T-helper 2 cell treated with Interferon-gamma antibody and Interleukin-4, amounts not matched to agents 5 μg/mL and 100 μg/mL, for 36 hours (primary cell): ENCODE measurements at regions not wholly inside any gene's neighbourhood (a gene's known extent, or its start where the extent isn't known, plus 50 kb on each side); places are given as distances from the start of the nearest gene placed in this dataset.
"Not testable (repeated sequence)": the region's sequence is repeated elsewhere in the genome, so short reads cannot be mapped to it uniquely, and the experiment has no call there.

ENCODE experiments used
- DNase-seq: peaks from one replicate; pipeline ENCODE4 v3.0.0; 2021; ENCODE audit warnings: low spot score
- H3K27ac Mint-ChIP-seq: one replicate; pipeline ENCODE4 v1.8.0; 2021; ENCODE audit warnings: mild to moderate bottlenecking, mixed read lengths
- H3K27me3 Mint-ChIP-seq: one replicate; pipeline ENCODE4 v1.8.0; 2021; ENCODE audit warnings: low read depth, mixed read lengths
- H3K36me3 Mint-ChIP-seq: one replicate; pipeline ENCODE4 v1.8.0; 2021; ENCODE audit warnings: low read depth, mixed read lengths
- H3K4me1 Mint-ChIP-seq: one replicate; pipeline ENCODE4 v1.8.0; 2021; ENCODE audit warnings: low read depth, mixed read lengths
- H3K4me3 Mint-ChIP-seq: one replicate; pipeline ENCODE4 v1.8.0; 2022; ENCODE audit warnings: mild to moderate bottlenecking, moderate library complexity, mixed read lengths
- H3K9me3 Mint-ChIP-seq: one replicate; pipeline ENCODE4 v1.8.0; 2021; ENCODE audit warnings: mixed read lengths

DNA sequence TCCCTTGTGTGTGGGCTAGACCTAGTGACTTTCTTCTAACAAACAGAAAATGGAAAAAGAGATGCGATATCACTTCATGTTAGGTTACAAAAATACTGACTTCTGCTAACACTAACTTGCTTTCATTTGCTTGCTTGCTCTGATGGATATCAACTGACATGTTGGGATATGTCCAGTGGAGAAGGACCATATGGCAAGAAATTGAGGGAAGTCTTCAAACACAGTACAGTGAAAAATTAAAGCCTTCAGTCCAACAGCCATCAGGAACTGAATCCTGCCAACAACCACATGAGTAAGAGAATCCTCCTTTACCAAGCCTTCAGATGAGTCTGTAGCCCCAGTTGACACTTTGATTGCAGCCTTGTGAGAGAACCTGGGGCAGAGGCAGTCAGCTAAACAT is 143.9 kb downstream of the MAIP1 start:
- H3K4me1 Mint-ChIP-seq: no peaks in the 10 kb centered on the region
- no peak for DNase-seq
- no peaks in the 10 kb centered on the region for H3K36me3 Mint-ChIP-seq
- H3K27me3 Mint-ChIP-seq: peaks cover 23% of the 10 kb centered on the region
- H3K27ac Mint-ChIP-seq: no peak overlapping the region
- no peak overlapping the region for H3K4me3 Mint-ChIP-seq
- H3K9me3 Mint-ChIP-seq: no peaks in the 10 kb centered on the region

- Mint-ChIP-seq H3K36me3 (no peaks in the 10 kb centered on the region), H3K27me3 (peaks cover 24% of the 10 kb centered on the region), H3K27ac (no peak overlapping the region), H3K9me3 (no peaks in the 10 kb centered on the region), H3K4me3 (no peak overlapping the region), H3K4me1 (no peaks in the 10 kb centered on the region)
- no peak for DNase-seq
These were observed 144.6 kb downstream of the MAIP1 start for GRCh38 chr2:200100027-200100426.

DNA sequence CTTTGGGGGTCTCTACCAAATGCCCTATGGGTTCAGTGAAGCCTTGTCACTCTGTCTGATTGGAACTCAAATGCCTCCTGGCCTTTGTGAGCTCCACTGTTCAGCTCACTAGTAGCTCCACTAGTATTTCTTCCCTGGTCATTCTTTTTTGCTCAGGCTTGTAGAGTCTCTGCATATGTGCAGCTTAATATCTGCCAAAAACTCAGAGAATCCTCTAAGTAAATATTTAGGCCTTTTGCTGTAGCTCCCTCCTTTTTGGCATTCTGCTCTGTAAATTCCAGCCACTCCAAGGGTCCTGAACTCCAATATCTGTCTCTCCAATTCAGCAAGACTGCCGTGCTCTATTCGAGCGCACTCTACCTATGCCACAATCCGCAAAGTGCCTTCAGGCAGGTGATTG is 146.5 kb downstream of the MAIP1 start:
- Mint-ChIP-seq H3K4me3 (no peak overlapping the region), H3K36me3 (no peaks in the 10 kb centered on the region), H3K9me3 (no peaks in the 10 kb centered on the region), H3K27ac (no peak overlapping the region), H3K4me1 (no peaks in the 10 kb centered on the region), H3K27me3 (peaks cover 24% of the 10 kb centered on the region)
- DNase-seq: no peak

GRCh38 chr2:200102971-200103370 is 147.6 kb downstream of the MAIP1 start:
- H3K4me1 Mint-ChIP-seq: no peaks in the 10 kb centered on the region
- no peak for DNase-seq
- H3K4me3 Mint-ChIP-seq: no peak overlapping the region
- no peak overlapping the region for H3K27ac Mint-ChIP-seq
- peaks cover 27% of the 10 kb centered on the region for H3K27me3 Mint-ChIP-seq
- no peaks in the 10 kb centered on the region for H3K36me3 Mint-ChIP-seq
- no peaks in the 10 kb centered on the region for H3K9me3 Mint-ChIP-seq

DNA sequence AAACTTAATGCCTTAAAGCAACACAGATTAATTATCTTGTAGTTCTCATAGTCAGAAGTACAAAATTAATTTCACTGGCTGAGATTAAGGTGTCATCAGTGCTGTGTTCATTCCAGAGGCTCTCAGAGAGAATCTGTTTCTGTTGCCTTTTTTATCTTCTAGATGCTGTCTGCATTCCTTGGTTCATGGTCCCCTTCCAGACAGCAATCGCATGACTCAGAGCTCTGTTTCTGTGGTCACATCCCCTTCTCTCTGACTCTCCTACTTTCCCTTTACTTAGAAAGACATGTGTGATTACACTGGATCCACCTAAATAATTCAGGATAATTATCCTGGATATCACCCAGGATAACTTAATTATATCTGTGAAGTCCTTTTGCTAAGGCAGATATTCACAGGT is 148.6 kb downstream of the MAIP1 start:
- Mint-ChIP-seq H3K27me3 (peaks cover 27% of the 10 kb centered on the region), H3K36me3 (no peaks in the 10 kb centered on the region), H3K4me3 (no peak overlapping the region), H3K9me3 (no peaks in the 10 kb centered on the region), H3K4me1 (no peaks in the 10 kb centered on the region), H3K27ac (no peak overlapping the region)
- no peak for DNase-seq

GRCh38 chr2:200107514-200108217 is 152.3 kb downstream of the MAIP1 start:
- Mint-ChIP-seq H3K4me1 (no peaks in the 10 kb centered on the region), H3K9me3 (no peaks in the 10 kb centered on the region), H3K4me3 (no peak overlapping the region), H3K27ac (no peak overlapping the region), H3K27me3 (peaks cover 14% of the 10 kb centered on the region), H3K36me3 (no peaks in the 10 kb centered on the region)
- no peak for DNase-seq

GRCh38 chr2:200109421-200109820 is 154.0 kb downstream of the MAIP1 start:
- Mint-ChIP-seq H3K4me1 (peaks cover 3% of the 10 kb centered on the region), H3K9me3 (peaks cover 5% of the 10 kb centered on the region), H3K27ac (no peak overlapping the region), H3K36me3 (no peaks in the 10 kb centered on the region), H3K4me3 (no peak overlapping the region), H3K27me3 (peaks cover 5% of the 10 kb centered on the region)
- no peak for DNase-seq

DNA sequence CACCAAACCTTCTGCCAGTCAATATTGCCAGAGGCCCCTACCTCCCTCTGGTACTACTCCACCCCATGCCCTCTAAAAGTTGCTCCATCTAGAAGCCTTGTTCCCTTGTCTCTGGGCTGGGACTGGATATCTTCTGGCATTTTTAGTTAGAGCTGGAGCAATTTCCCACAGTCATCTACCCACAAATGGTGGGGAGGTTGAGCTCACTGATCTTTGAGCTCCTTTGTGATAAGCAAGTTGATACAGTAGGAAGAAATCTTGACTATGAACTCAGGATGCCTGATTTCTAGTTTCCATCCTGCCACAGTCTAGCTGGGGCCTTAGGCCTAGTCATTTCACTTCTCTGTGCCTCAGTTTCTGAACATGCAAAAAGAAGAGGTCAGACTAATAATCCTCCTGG is 155.0 kb downstream of the MAIP1 start:
- H3K27ac Mint-ChIP-seq: no peak overlapping the region
- peaks cover 5% of the 10 kb centered on the region for H3K9me3 Mint-ChIP-seq
- DNase-seq: no peak
- H3K4me3 Mint-ChIP-seq: no peak overlapping the region
- no peaks in the 10 kb centered on the region for H3K36me3 Mint-ChIP-seq
- H3K27me3 Mint-ChIP-seq: peaks cover 8% of the 10 kb centered on the region
- peaks cover 3% of the 10 kb centered on the region for H3K4me1 Mint-ChIP-seq

GRCh38 chr2:200113016-200113799 is 157.8 kb downstream of the MAIP1 start:
- H3K27ac Mint-ChIP-seq, H3K4me3 Mint-ChIP-seq, H3K9me3 Mint-ChIP-seq, H3K36me3 Mint-ChIP-seq, H3K4me1 Mint-ChIP-seq, DNase-seq: not testable (repeated sequence)
- peaks cover 14% of the 10 kb centered on the region for H3K27me3 Mint-ChIP-seq

GRCh38 chr2:200119236-200119635 is 163.9 kb downstream of the MAIP1 start:
- H3K27me3 Mint-ChIP-seq: peaks cover 20% of the 10 kb centered on the region
- H3K4me3 Mint-ChIP-seq: no peak overlapping the region
- H3K4me1 Mint-ChIP-seq: no peaks in the 10 kb centered on the region

DNA sequence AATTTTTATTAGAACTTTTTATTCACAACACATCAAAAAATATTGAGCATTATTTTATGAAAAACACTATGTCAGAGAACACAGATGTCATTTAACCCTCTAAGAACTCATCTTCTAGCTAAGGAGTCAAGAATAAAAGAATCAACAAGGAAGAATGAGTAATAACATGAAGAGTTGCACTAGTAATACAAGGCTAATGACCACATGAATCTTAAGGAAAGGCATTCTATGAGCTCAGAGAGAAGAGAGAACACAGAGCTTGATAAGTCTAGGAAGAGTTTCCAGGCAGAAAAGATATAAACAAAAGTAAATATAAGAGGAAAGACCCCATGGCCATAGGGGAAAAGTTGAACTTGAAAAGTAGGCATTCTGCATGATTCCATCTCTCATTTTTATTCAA is 166.5 kb downstream of the MAIP1 start:
- Mint-ChIP-seq H3K4me1 (no peaks in the 10 kb centered on the region), H3K27ac (no peak overlapping the region), H3K4me3 (no peak overlapping the region), H3K27me3 (peaks cover 10% of the 10 kb centered on the region), H3K9me3 (no peaks in the 10 kb centered on the region), H3K36me3 (no peaks in the 10 kb centered on the region)
- no peak for DNase-seq

More at GRCh38 chr2:200119236-200119635, 163.9 kb downstream of the MAIP1 start:
- no peak for DNase-seq
- no peak overlapping the region for H3K27ac Mint-ChIP-seq
- H3K36me3 Mint-ChIP-seq: no peaks in the 10 kb centered on the region
- no peaks in the 10 kb centered on the region for H3K9me3 Mint-ChIP-seq

- Mint-ChIP-seq H3K9me3 (no peaks in the 10 kb centered on the region), H3K27ac (no peak overlapping the region), H3K4me1 (no peaks in the 10 kb centered on the region), H3K36me3 (no peaks in the 10 kb centered on the region), H3K27me3 (peaks cover 8% of the 10 kb centered on the region), H3K4me3 (no peak overlapping the region)
- no peak for DNase-seq
These were observed 167.3 kb downstream of the MAIP1 start for GRCh38 chr2:200122683-200123082.

- not testable (repeated sequence) for H3K27ac Mint-ChIP-seq, H3K36me3 Mint-ChIP-seq, H3K27me3 Mint-ChIP-seq, H3K4me1 Mint-ChIP-seq, DNase-seq, H3K4me3 Mint-ChIP-seq, H3K9me3 Mint-ChIP-seq
These were observed 169.4 kb downstream of the MAIP1 start for GRCh38 chr2:200124665-200125368.
